ENCODE measurements at regions not wholly inside any gene's neighbourhood (a gene's known extent, or its start where the extent isn't known, plus 50 kb on each side); places are given as distances from the start of the nearest gene placed in this dataset.
"Not testable (repeated sequence)": the region's sequence is repeated elsewhere in the genome, so short reads cannot be mapped to it uniquely, and the experiment has no call there.

- peak; percentile 19 for DNase-seq
Observed at GRCh38 chr13:103883164-103883563, 816.9 kb upstream of the SLC10A2 start.

- DNase-seq, result not testable (repeated sequence)
Observed at GRCh38 chr13:103880146-103880545, 813.9 kb upstream of the SLC10A2 start.

- DNase-seq, result no peak
Observed at GRCh38 chr13:103878891-103879605, 812.8 kb upstream of the SLC10A2 start.

- DNase-seq, result no peak
Observed at GRCh38 chr13:103876571-103876970, 810.4 kb upstream of the SLC10A2 start.

GRCh38 chr13:103873725-103874124 lies 807.5 kb upstream of the SLC10A2 start:
- no peak for DNase-seq

- no peak for DNase-seq
Observed at GRCh38 chr13:103866048-103866447, 799.8 kb upstream of the SLC10A2 start.

GRCh38 chr13:103862525-103862924 lies 796.3 kb upstream of the SLC10A2 start:
- DNase-seq, result no peak

- no peak for DNase-seq
Observed at GRCh38 chr13:103859952-103860351, 793.7 kb upstream of the SLC10A2 start.

- no peak for DNase-seq
Observed at GRCh38 chr13:103852036-103852435, 785.8 kb upstream of the SLC10A2 start.

GRCh38 chr13:103844471-103844870 lies 778.3 kb upstream of the SLC10A2 start:
- DNase-seq, result no peak

- DNase-seq, result no peak
Observed at GRCh38 chr13:103839460-103839859, 773.2 kb upstream of the SLC10A2 start.

- no peak for DNase-seq
Observed at GRCh38 chr13:103835052-103835451, 768.8 kb upstream of the SLC10A2 start.

- DNase-seq, result no peak
Observed at GRCh38 chr13:103833294-103833852, 767.2 kb upstream of the SLC10A2 start.

GRCh38 chr13:103815619-103816018 lies 749.4 kb upstream of the SLC10A2 start:
- no peak for DNase-seq

- no peak for DNase-seq
Observed at GRCh38 chr13:103812971-103813370, 746.8 kb upstream of the SLC10A2 start.

- no peak for DNase-seq
Observed at GRCh38 chr13:103812558-103812957, 746.3 kb upstream of the SLC10A2 start.

- no peak for DNase-seq
Observed at GRCh38 chr13:103810026-103810425, 743.8 kb upstream of the SLC10A2 start.

GRCh38 chr13:103805771-103806170 lies 739.6 kb upstream of the SLC10A2 start:
- DNase-seq, result no peak

- DNase-seq, result no peak
Observed at GRCh38 chr13:103803349-103803748, 737.1 kb upstream of the SLC10A2 start.

- no peak for DNase-seq
Observed at GRCh38 chr13:103799028-103799427, 732.8 kb upstream of the SLC10A2 start.

GRCh38 chr13:103795892-103796478 lies 729.8 kb upstream of the SLC10A2 start:
- DNase-seq, result no peak

- DNase-seq, result no peak
Observed at GRCh38 chr13:103794526-103794925, 728.3 kb upstream of the SLC10A2 start.

- no peak for DNase-seq
Observed at GRCh38 chr13:103788061-103788652, 721.9 kb upstream of the SLC10A2 start.

- no peak for DNase-seq
Observed at GRCh38 chr13:103772576-103772975, 706.4 kb upstream of the SLC10A2 start.
